ENCODE measurements at regions not wholly inside any gene's neighbourhood (a gene's known extent, or its start where the extent isn't known, plus 50 kb on each side); places are given as distances from the start of the nearest gene placed in this dataset.
"Not testable (repeated sequence)": the region's sequence is repeated elsewhere in the genome, so short reads cannot be mapped to it uniquely, and the experiment has no call there.

- no peak for DNase-seq
These were observed 1373.4 kb upstream of the C9orf72 start for GRCh38 chr9:28946648-28947047.

- DNase-seq, result no peak
These were observed 1378.7 kb upstream of the C9orf72 start for GRCh38 chr9:28951945-28952344.

GRCh38 chr9:28956116-28956880 is 1383.0 kb upstream of the C9orf72 start:
- peak; percentile 17 to 65 for DNase-seq

GRCh38 chr9:28960602-28961001 is 1387.3 kb upstream of the C9orf72 start:
- DNase-seq, result no peak

- no peak for DNase-seq
These were observed 1388.3 kb upstream of the C9orf72 start for GRCh38 chr9:28961623-28962022.

GRCh38 chr9:28967226-28967625 is 1393.9 kb upstream of the C9orf72 start:
- DNase-seq, result no peak

- no peak for DNase-seq
These were observed 1397.0 kb upstream of the C9orf72 start for GRCh38 chr9:28970241-28970654.

GRCh38 chr9:28971881-28972280 is 1398.6 kb upstream of the C9orf72 start:
- DNase-seq, result no peak

- no peak for DNase-seq
These were observed 1403.0 kb upstream of the C9orf72 start for GRCh38 chr9:28976250-28976649.

- no peak for DNase-seq
These were observed 1403.4 kb upstream of the C9orf72 start for GRCh38 chr9:28976684-28977083.

- no peak for DNase-seq
These were observed 1407.8 kb upstream of the C9orf72 start for GRCh38 chr9:28981129-28981528.

GRCh38 chr9:28981711-28982110 is 1408.4 kb upstream of the C9orf72 start:
- no peak for DNase-seq

- no peak for DNase-seq
These were observed 1410.7 kb upstream of the C9orf72 start for GRCh38 chr9:28984016-28984415.

- not testable (repeated sequence) for DNase-seq
These were observed 1416.7 kb upstream of the C9orf72 start for GRCh38 chr9:28990009-28990408.

- no peak for DNase-seq
These were observed 1425.8 kb upstream of the C9orf72 start for GRCh38 chr9:28999057-28999456.

- no peak for DNase-seq
These were observed 1426.5 kb upstream of the C9orf72 start for GRCh38 chr9:28999806-29000205.

- DNase-seq, result no peak
These were observed 1427.7 kb upstream of the C9orf72 start for GRCh38 chr9:29001006-29001405.

GRCh38 chr9:29004988-29005387 is 1431.7 kb upstream of the C9orf72 start:
- DNase-seq, result no peak

- DNase-seq, result peak in 1 of 2 experiments; percentile 53
These were observed 1433.3 kb upstream of the C9orf72 start for GRCh38 chr9:29006628-29007027.

- DNase-seq, result no peak
These were observed 1439.6 kb upstream of the C9orf72 start for GRCh38 chr9:29012911-29013310.

- no peak for DNase-seq
These were observed 1448.4 kb upstream of the C9orf72 start for GRCh38 chr9:29021632-29022031.

- DNase-seq, result no peak
These were observed 1465.1 kb upstream of the C9orf72 start for GRCh38 chr9:29038332-29038731.

GRCh38 chr9:29039258-29039657 is 1466.0 kb upstream of the C9orf72 start:
- no peak for DNase-seq

- no peak for DNase-seq
These were observed 1469.8 kb upstream of the C9orf72 start for GRCh38 chr9:29043072-29043471.

GRCh38 chr9:29044959-29045358 is 1471.7 kb upstream of the C9orf72 start:
- DNase-seq, result no peak
